Gastrocnemius medialis (tissue), 4 donors: ENCODE measurements at regions not wholly inside any gene's neighbourhood (a gene's known extent, or its start where the extent isn't known, plus 50 kb on each side); places are given as distances from the start of the nearest gene placed in this dataset.

ENCODE experiments used
- ATAC-seq, 2 donors: fragments of 150-250 bp; one replicate each; pipeline ENCODE4 v1.9.1; 2016
- DNase-seq, 2 donors: peaks; one replicate each; pipeline ENCODE4 v3.0.0-alpha.2; 2019
- H3K27ac ChIP-seq, 4 donors: fragments of 200-600 bp; sonication (generic); 1 replicate in 1 of 4; 2 replicates in 3 of 4; pipeline ENCODE4 v1.5.1; 2016 to 2018; ENCODE audit warnings: mild to moderate bottlenecking in 2 of 4, moderate library complexity in 1 of 4
- H3K27me3 ChIP-seq, 3 donors: fragments of 200-600 bp; sonication (generic) in 2 of 3; 1 replicate in 1 of 3; 2 replicates in 2 of 3; pipeline versions ENCODE4 v1.5.1 to v1.6.0; 2016 to 2019; ENCODE audit warnings: mild to moderate bottlenecking in 1 of 3, moderate library complexity in 1 of 3
- H3K36me3 ChIP-seq, 2 donors: fragments of 200-600 bp; sonication (generic) in 1 of 2; one replicate each; pipeline ENCODE4 v1.5.1; 2017 to 2018
- H3K4me1 ChIP-seq, 2 donors: fragments of 200-600 bp; sonication (generic) in 1 of 2; one replicate each; pipeline ENCODE4 v1.5.1; 2016 to 2017; ENCODE audit warnings: mild to moderate bottlenecking in 2 of 2
- H3K4me3 ChIP-seq, 4 donors: fragments of 200-600 bp; sonication (generic) in 3 of 4; 1 replicate in 1 of 4; 2 replicates in 3 of 4; pipeline ENCODE4 v1.5.1; 2016 to 2019; ENCODE audit warnings: mild to moderate bottlenecking in 2 of 4
- H3K9me3 ChIP-seq, 3 donors: fragments of 200-600 bp; sonication (generic) in 2 of 3; 1 replicate in 1 of 3; 2 replicates in 2 of 3; pipeline ENCODE4 v1.5.1; 2016 to 2019
- CTCF ChIP-seq, 5 experiments: fragments of 450-650 bp in 3 of 5; fragments of 200-600 bp in 2 of 5; sonication (generic) in 2 of 5; IDR thresholded peaks in 4 of 5; conservative IDR thresholded peaks in 1 of 5; 1 replicate in 4 of 5; 2 replicates in 1 of 5; pipeline ENCODE4 v1.5.1; 2016 to 2019; ENCODE audit warnings: antibody characterized with exemption in 5 of 5, mild to moderate bottlenecking in 3 of 5, moderate library complexity in 3 of 5
- POLR2A ChIP-seq, 2 donors: fragments of 450-650 bp; IDR thresholded peaks; one replicate each; pipeline ENCODE4 v1.6.1; 2017; ENCODE audit warnings: antibody characterized with exemption in 2 of 2, mild to moderate bottlenecking in 2 of 2, moderate library complexity in 2 of 2
- in situ Hi-C, 4 donors: fragments of 200-750 bp; cut with MboI; loops; one replicate each; pipeline versions ENCODE4 v1.15.0 to v1.8.0; 2017; ENCODE audit warnings: low sequenced_read_pairs in 4 of 4
- intact Hi-C: fragments of 100-400 bp; cut with DNase I; formaldehyde crosslinking; loops from one replicate; pipeline ENCODE4 v1.15.1; 2023; ENCODE audit warnings: low total_unique reads

- no peak for ATAC-seq
- intact Hi-C loops (no loop called here), in situ Hi-C loops (no loop called here)
- H3K27me3 ChIP-seq, result no peaks in the 10 kb centered on the region
- no peak overlapping the region for H3K4me3 ChIP-seq
- H3K4me1 ChIP-seq, result no peaks in the 10 kb centered on the region
- no peaks in the 10 kb centered on the region for H3K36me3 ChIP-seq
- TF ChIP-seq POLR2A (IDR thresholded peaks at IDR 0.05) (no peak), CTCF (IDR thresholded peaks at IDR 0.05 in 4 of 5, conservative IDR thresholded peaks at IDR 0.05 in 1 of 5) (no peak)
- DNase-seq, result no peak
- H3K9me3 ChIP-seq, result no peaks in the 10 kb centered on the region
- no peak overlapping the region for H3K27ac ChIP-seq
These were observed 200.8 kb upstream of the PPP2R2D start for GRCh38 chr10:131700032-131700431.

DNA sequence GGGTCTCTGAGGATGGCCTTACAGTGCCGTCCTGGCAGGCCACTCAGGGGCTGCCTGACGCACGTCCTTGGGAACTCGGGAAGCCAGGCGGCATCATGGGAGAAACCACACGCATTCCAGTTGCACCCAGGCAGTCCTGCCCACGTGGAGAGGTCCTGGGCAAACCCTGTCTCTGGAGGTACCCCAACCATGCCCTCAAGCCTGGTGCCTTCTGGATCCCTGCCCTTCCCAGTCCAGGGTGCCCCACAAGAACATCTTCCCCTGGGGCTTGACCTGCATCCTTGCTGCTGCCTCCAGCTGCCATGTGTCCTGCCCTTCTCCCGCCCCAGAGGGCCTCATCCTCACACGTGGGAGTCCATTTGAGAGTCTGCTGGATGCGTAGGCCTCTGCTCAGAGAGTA is 200.3 kb upstream of the PPP2R2D start:
- Histone ChIP-seq H3K27me3 (no peaks in the 10 kb centered on the region), H3K36me3 (no peaks in the 10 kb centered on the region), H3K4me1 (no peaks in the 10 kb centered on the region), H3K27ac (no peak overlapping the region), H3K4me3 (no peak overlapping the region), H3K9me3 (no peaks in the 10 kb centered on the region)
- in situ Hi-C loops (no loop called here), intact Hi-C loops (no loop called here)
- TF ChIP-seq POLR2A (IDR thresholded peaks at IDR 0.05), result no peak
- TF ChIP-seq CTCF (IDR thresholded peaks at IDR 0.05 in 4 of 5, conservative IDR thresholded peaks at IDR 0.05 in 1 of 5), result no peak
- ATAC-seq (no peak), DNase-seq (no peak)

GRCh38 chr10:131701131-131701947 is 199.5 kb upstream of the PPP2R2D start:
- ATAC-seq (no peak), DNase-seq (no peak)
- Histone ChIP-seq H3K4me3 (no peak overlapping the region), H3K4me1 (no peaks in the 10 kb centered on the region), H3K36me3 (no peaks in the 10 kb centered on the region), H3K27ac (no peak overlapping the region), H3K27me3 (no peaks in the 10 kb centered on the region), H3K9me3 (no peaks in the 10 kb centered on the region)
- intact Hi-C loops (no loop called here), in situ Hi-C loops (no loop called here)
- no peak for TF ChIP-seq CTCF (IDR thresholded peaks at IDR 0.05 in 4 of 5, conservative IDR thresholded peaks at IDR 0.05 in 1 of 5)
- TF ChIP-seq POLR2A (IDR thresholded peaks at IDR 0.05), result no peak

- no peaks in the 10 kb centered on the region for H3K36me3 ChIP-seq
- no peak for TF ChIP-seq CTCF (IDR thresholded peaks at IDR 0.05 in 4 of 5, conservative IDR thresholded peaks at IDR 0.05 in 1 of 5)
- TF ChIP-seq POLR2A (IDR thresholded peaks at IDR 0.05), result no peak
- no peak overlapping the region for H3K4me3 ChIP-seq
- intact Hi-C loops (no loop called here), in situ Hi-C loops (no loop called here)
- no peaks in the 10 kb centered on the region for H3K4me1 ChIP-seq
- ATAC-seq (no peak), DNase-seq (no peak)
- no peaks in the 10 kb centered on the region for H3K9me3 ChIP-seq
- no peaks in the 10 kb centered on the region for H3K27me3 ChIP-seq
- no peak overlapping the region for H3K27ac ChIP-seq
These were observed 198.1 kb upstream of the PPP2R2D start for GRCh38 chr10:131702531-131703356.
